ENCODE measurements at regions not wholly inside any gene's neighbourhood (a gene's known extent, or its start where the extent isn't known, plus 50 kb on each side); places are given as distances from the start of the nearest gene placed in this dataset.
A peak's percentile ranks its signal among the peaks of the same experiment; 100 is the strongest.

- DNase-seq (ENCODE audit: low read depth) = no peak
Observed at GRCh38 chr11:45724153-45724552, 58.7 kb upstream of the CHST1 start.

DNA sequence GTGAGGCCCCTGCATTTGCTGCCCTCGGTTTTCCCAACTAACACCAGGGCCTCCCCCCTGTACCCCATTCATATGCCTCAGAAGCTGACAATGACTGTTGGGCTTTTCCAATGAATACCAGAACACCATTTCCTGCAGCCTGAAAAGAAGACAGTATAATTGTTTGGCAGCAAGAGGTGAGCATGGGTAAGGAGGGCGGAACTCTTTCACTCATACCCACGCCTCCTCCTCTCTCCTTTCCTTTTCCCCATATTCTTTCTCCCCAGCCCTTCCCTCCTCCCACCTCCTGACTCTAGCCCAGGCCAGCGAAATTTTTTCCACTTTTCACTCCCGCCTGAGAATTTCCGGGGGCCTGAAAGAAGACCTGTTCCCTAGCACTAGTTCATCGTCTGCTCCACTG, 58.0 kb upstream of the CHST1 start:
- DNase-seq (ENCODE audit: low read depth) = no peak

- DNase-seq (ENCODE audit: low read depth) = peak; percentile 24
Observed at GRCh38 chr11:45722144-45722543, 56.7 kb upstream of the CHST1 start.

- no peak for DNase-seq (ENCODE audit: low read depth)
Observed at GRCh38 chr11:45717526-45717925, 52.1 kb upstream of the CHST1 start.

DNA sequence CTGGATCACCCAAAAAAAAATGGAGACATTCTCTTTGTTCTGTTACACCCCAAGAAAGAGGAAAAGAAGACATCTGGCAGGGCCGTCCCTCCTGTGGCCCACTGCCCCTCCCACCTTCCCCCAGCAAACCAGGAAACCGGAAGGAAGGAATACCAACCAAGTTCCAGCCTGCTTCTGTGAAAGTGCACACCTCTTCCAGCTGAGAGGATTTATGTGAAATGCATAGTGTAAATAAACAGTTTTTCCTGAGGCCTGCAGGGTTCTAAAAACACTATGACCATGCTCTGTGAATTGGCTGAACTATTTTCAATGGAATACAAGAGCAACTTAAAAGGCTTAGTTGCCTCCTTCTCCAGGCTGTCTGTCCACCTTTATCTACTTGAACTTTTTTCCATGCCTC, 50.0 kb upstream of the CHST1 start:
- no peak for DNase-seq (ENCODE audit: low read depth)
